ENCODE measurements at regions not wholly inside any gene's neighbourhood (a gene's known extent, or its start where the extent isn't known, plus 50 kb on each side); places are given as distances from the start of the nearest gene placed in this dataset.

DNA sequence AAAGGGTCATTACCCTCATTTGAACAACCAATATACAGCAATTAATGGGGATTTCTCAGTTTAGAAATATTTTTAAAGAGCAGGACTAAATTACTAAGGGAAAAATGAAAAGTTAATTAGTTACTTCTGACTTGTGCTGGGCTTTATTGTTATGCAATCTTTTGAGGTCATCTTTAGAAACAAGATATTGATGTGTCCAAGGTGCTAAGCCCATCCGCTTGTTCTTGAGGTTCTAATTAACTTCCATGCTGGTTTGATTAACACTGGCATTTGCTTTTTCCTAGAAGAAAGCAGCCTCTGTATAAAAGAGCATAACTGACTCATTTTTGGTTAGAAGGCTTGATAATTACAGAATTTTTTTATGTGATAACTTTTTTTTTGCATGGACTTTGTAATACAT lies 256.5 kb upstream of the AGTR1 start:
- TF ChIP-seq, protein P1, sequence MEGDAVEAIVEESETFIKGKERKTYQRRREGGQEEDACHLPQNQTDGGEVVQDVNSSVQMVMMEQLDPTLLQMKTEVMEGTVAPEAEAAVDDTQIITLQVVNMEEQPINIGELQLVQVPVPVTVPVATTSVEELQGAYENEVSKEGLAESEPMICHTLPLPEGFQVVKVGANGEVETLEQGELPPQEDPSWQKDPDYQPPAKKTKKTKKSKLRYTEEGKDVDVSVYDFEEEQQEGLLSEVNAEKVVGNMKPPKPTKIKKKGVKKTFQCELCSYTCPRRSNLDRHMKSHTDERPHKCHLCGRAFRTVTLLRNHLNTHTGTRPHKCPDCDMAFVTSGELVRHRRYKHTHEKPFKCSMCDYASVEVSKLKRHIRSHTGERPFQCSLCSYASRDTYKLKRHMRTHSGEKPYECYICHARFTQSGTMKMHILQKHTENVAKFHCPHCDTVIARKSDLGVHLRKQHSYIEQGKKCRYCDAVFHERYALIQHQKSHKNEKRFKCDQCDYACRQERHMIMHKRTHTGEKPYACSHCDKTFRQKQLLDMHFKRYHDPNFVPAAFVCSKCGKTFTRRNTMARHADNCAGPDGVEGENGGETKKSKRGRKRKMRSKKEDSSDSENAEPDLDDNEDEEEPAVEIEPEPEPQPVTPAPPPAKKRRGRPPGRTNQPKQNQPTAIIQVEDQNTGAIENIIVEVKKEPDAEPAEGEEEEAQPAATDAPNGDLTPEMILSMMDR (IDR thresholded peaks at IDR 0.05): no peak
- no peak for TF ChIP-seq POLR2A (IDR thresholded peaks at IDR 0.05)
